HepG2 (cell line): ENCODE measurements at regions not wholly inside any gene's neighbourhood (a gene's known extent, or its start where the extent isn't known, plus 50 kb on each side); places are given as distances from the start of the nearest gene placed in this dataset.

ENCODE experiments used
- AHR ChIP-seq: IDR thresholded peaks from 2 replicates; pipeline ENCODE4 v1.6.1; 2018; ENCODE audit warnings: missing genetic modification reagents, missing compliant biosample characterization
- FOSL2 ChIP-seq: sonication (generic); formaldehyde crosslinking; IDR thresholded peaks from 2 replicates; pipeline ENCODE4 v1.4.0; 2020; ENCODE audit warnings: missing genetic modification reagents
- HNF4G ChIP-seq, 2 experiments: sonication (generic) in 1 of 2; formaldehyde crosslinking in 1 of 2; IDR thresholded peaks; 2 replicates each; pipeline versions ENCODE4 v1.4.0 to v1.6.1; 2011 to 2020; ENCODE audit warnings: borderline replicate concordance in 2 of 2, low read depth in 2 of 2, mild to moderate bottlenecking in 2 of 2, low read length in 1 of 2, missing genetic modification reagents in 1 of 2, moderate library complexity in 1 of 2
- NFE2L1 ChIP-seq: sonication (generic); formaldehyde crosslinking; IDR thresholded peaks from 2 replicates; pipeline ENCODE4 v1.4.0; 2020; ENCODE audit warnings: missing genetic modification reagents, mild to moderate bottlenecking, borderline replicate concordance
- NR2C2 ChIP-seq: sonication (generic); formaldehyde crosslinking; IDR thresholded peaks from 2 replicates; pipeline ENCODE4 v1.4.0; 2020; ENCODE audit warnings: missing genetic modification reagents, mild to moderate bottlenecking, moderate library complexity, borderline replicate concordance
- RAD21 ChIP-seq: fragments of 450-650 bp; formaldehyde crosslinking; IDR thresholded peaks from 2 replicates; pipeline ENCODE4 v1.5.0; 2020; ENCODE audit warnings: mild to moderate bottlenecking
- SP140L ChIP-seq: sonication (generic); formaldehyde crosslinking; IDR thresholded peaks from 2 replicates; pipeline ENCODE4 v1.4.0; 2020; ENCODE audit warnings: missing genetic modification reagents, borderline replicate concordance
- SP4 ChIP-seq: sonication (generic); formaldehyde crosslinking; IDR thresholded peaks from 2 replicates; pipeline ENCODE4 v1.8.1; 2023; ENCODE audit warnings: mild to moderate bottlenecking, missing genetic modification reagents
- TARDBP ChIP-seq: sonication (generic); formaldehyde crosslinking; IDR thresholded peaks from 2 replicates; pipeline ENCODE4 v1.8.0; 2022; ENCODE audit warnings: mild to moderate bottlenecking, missing genetic modification reagents
- THYN1 ChIP-seq: sonication (generic); formaldehyde crosslinking; IDR thresholded peaks from 2 replicates; pipeline ENCODE4 v1.8.1; 2023; ENCODE audit warnings: low read depth, mild to moderate bottlenecking, moderate library complexity, missing genetic modification reagents, borderline replicate concordance
- YY1 ChIP-seq: IDR thresholded peaks from 2 replicates; pipeline ENCODE4 v1.6.1; 2011; ENCODE audit warnings: low read length, low read depth, moderate library complexity, mild to moderate bottlenecking; ENCODE audit not compliant: insufficient read depth, insufficient replicate concordance
- ZBTB7A ChIP-seq: sonication (generic); formaldehyde crosslinking; IDR thresholded peaks from 2 replicates; pipeline ENCODE4 v1.8.0; 2022; ENCODE audit warnings: mild to moderate bottlenecking, missing genetic modification reagents
- ZFP36 ChIP-seq: fragments of 150-350 bp; IDR thresholded peaks from 2 replicates; pipeline ENCODE4 v1.6.1; 2018; ENCODE audit warnings: borderline replicate concordance, low read length, low read depth; ENCODE audit not compliant: partially characterized antibody
- ZFP37 ChIP-seq: sonication (generic); formaldehyde crosslinking; IDR thresholded peaks from 2 replicates; pipeline ENCODE4 v1.4.0; 2020; ENCODE audit warnings: missing genetic modification reagents, borderline replicate concordance
- ZNF124 ChIP-seq: sonication (generic); formaldehyde crosslinking; IDR thresholded peaks from 2 replicates; pipeline ENCODE4 v1.4.0; 2020; ENCODE audit warnings: missing genetic modification reagents
- ZNF282 ChIP-seq: fragments of 450-650 bp; IDR thresholded peaks from 2 replicates; pipeline ENCODE4 v1.6.1; 2018; ENCODE audit not compliant: partially characterized antibody
- ZNF354B ChIP-seq: sonication (generic); formaldehyde crosslinking; IDR thresholded peaks from 2 replicates; pipeline ENCODE4 v1.8.0; 2022; ENCODE audit warnings: mild to moderate bottlenecking, missing genetic modification reagents
- ZNF570 ChIP-seq: sonication (generic); formaldehyde crosslinking; IDR thresholded peaks from 2 replicates; pipeline ENCODE4 v1.4.0; 2020; ENCODE audit warnings: mild to moderate bottlenecking, missing genetic modification reagents, borderline replicate concordance
- ZNF772 ChIP-seq: sonication (generic); formaldehyde crosslinking; IDR thresholded peaks from 2 replicates; pipeline ENCODE4 v1.5.0; 2020; ENCODE audit warnings: mild to moderate bottlenecking, missing genetic modification reagents
- TF ChIP-seq, protein P1 (sequence below): sonication (generic); formaldehyde crosslinking; IDR thresholded peaks from 2 replicates; pipeline ENCODE4 v1.8.0; 2022; ENCODE audit warnings: missing genetic modification reagents, mild to moderate bottlenecking, moderate library complexity, borderline replicate concordance
- TF ChIP-seq, protein P2 (sequence below): sonication (generic); formaldehyde crosslinking; IDR thresholded peaks from 2 replicates; pipeline ENCODE4 v1.8.1; 2022; ENCODE audit warnings: mild to moderate bottlenecking, missing genetic modification reagents
- TF ChIP-seq, protein P3 (sequence below): sonication (generic); formaldehyde crosslinking; IDR thresholded peaks from 2 replicates; pipeline ENCODE4 v1.4.0; 2020; ENCODE audit warnings: missing genetic modification reagents
- TF ChIP-seq, protein P4 (sequence below): sonication (generic); formaldehyde crosslinking; IDR thresholded peaks from 2 replicates; pipeline ENCODE4 v1.4.0; 2020; ENCODE audit warnings: missing genetic modification reagents, mild to moderate bottlenecking, borderline replicate concordance
- TF ChIP-seq, protein P5 (sequence below): IDR thresholded peaks from 2 replicates; pipeline ENCODE4 v1.6.1; 2016

DNA sequence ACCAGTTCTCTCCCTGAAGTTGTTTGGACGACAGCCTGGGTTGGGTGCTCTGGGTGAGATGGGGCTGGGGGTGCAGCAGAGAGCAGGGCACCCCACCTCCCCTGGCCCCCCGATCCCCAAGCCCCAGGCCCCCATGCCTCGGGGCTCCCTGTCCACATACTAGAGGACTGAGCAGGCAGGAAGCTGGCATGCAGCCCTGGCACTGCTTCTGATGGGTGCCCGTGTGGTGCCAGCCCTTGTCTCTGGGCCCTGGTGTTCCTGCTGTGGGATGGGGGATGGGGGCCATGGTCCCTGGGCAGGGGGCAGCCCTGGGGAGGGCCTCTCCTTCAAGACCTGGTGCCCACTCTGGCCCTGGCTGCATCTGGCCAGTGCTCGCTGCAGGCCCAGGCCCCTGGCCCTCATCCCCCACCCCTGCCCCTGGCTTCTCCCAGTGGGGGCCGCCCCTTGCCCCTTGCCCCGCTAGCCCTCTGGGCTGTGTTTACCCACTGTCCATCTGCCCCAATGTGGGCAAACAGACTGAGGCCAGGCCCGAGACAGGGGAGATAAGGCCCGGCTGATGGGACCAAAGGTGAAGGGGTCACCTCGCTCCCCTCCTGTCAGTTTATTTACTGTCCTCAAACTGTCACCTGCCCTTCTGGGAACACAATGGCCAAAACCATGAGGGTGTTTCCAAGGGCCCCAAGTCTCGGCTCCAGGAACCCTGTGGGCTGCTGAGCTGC is 67.3 kb upstream of the RXRA start (continued):
- no peak for TF ChIP-seq AHR (CRISPR knock-in tag)
- TF ChIP-seq TARDBP (CRISPR knock-in tag) = peak; percentile 92
- peak; percentile 55; the same call in 1 of the 2 replicates for TF ChIP-seq FOSL2 (CRISPR knock-in tag)
- no peak for TF ChIP-seq ZFP37 (CRISPR knock-in tag)
- peak; percentile 80; the same call in 1 of the 2 replicates for TF ChIP-seq ZNF772 (CRISPR knock-in tag)
- TF ChIP-seq SP4 (CRISPR knock-in tag) = peak; percentile 56; the same call in 1 of the 2 replicates
- TF ChIP-seq, protein P1, sequence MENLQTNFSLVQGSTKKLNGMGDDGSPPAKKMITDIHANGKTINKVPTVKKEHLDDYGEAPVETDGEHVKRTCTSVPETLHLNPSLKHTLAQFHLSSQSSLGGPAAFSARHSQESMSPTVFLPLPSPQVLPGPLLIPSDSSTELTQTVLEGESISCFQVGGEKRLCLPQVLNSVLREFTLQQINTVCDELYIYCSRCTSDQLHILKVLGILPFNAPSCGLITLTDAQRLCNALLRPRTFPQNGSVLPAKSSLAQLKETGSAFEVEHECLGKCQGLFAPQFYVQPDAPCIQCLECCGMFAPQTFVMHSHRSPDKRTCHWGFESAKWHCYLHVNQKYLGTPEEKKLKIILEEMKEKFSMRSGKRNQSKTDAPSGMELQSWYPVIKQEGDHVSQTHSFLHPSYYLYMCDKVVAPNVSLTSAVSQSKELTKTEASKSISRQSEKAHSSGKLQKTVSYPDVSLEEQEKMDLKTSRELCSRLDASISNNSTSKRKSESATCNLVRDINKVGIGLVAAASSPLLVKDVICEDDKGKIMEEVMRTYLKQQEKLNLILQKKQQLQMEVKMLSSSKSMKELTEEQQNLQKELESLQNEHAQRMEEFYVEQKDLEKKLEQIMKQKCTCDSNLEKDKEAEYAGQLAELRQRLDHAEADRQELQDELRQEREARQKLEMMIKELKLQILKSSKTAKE = peak; percentile 98
- no peak for TF ChIP-seq RAD21 (CRISPR knock-in tag)
- TF ChIP-seq HNF4G (IDR thresholded peaks at IDR 0.05; ENCODE audit: borderline replicate concordance, low read depth, low read length) = peak; percentile 89
- TF ChIP-seq HNF4G (CRISPR knock-in tag; IDR thresholded peaks at IDR 0.05; ENCODE audit: borderline replicate concordance, low read depth) = peak; percentile 95
- TF ChIP-seq ZNF570 (CRISPR knock-in tag) = no peak
- no peak for TF ChIP-seq ZFP36
- peak; percentile 83 for TF ChIP-seq NR2C2 (CRISPR knock-in tag)
- no peak for TF ChIP-seq ZNF354B (CRISPR knock-in tag)
- TF ChIP-seq YY1 = peak; percentile 23
- TF ChIP-seq ZNF282 = no peak
- TF ChIP-seq, protein P2, sequence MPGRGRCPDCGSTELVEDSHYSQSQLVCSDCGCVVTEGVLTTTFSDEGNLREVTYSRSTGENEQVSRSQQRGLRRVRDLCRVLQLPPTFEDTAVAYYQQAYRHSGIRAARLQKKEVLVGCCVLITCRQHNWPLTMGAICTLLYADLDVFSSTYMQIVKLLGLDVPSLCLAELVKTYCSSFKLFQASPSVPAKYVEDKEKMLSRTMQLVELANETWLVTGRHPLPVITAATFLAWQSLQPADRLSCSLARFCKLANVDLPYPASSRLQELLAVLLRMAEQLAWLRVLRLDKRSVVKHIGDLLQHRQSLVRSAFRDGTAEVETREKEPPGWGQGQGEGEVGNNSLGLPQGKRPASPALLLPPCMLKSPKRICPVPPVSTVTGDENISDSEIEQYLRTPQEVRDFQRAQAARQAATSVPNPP (CRISPR knock-in tag) = no peak
- TF ChIP-seq ZNF124 (CRISPR knock-in tag) = no peak
- TF ChIP-seq SP140L = no peak
- no peak for TF ChIP-seq THYN1 (CRISPR knock-in tag)
- TF ChIP-seq, protein P3, sequence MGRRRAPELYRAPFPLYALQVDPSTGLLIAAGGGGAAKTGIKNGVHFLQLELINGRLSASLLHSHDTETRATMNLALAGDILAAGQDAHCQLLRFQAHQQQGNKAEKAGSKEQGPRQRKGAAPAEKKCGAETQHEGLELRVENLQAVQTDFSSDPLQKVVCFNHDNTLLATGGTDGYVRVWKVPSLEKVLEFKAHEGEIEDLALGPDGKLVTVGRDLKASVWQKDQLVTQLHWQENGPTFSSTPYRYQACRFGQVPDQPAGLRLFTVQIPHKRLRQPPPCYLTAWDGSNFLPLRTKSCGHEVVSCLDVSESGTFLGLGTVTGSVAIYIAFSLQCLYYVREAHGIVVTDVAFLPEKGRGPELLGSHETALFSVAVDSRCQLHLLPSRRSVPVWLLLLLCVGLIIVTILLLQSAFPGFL (CRISPR knock-in tag) = no peak
- TF ChIP-seq, protein P4, sequence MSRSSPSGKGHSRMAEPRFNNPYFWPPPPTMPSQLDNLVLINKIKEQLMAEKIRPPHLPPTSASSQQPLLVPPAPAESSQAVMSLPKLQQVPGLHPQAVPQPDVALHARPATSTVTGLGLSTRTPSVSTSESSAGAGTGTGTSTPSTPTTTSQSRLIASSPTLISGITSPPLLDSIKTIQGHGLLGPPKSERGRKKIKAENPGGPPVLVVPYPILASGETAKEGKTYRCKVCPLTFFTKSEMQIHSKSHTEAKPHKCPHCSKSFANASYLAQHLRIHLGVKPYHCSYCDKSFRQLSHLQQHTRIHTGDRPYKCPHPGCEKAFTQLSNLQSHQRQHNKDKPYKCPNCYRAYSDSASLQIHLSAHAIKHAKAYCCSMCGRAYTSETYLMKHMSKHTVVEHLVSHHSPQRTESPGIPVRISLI (CRISPR knock-in tag) = 0 out of 2 replicates have a peak, but pooled peaks have one; percentile 26
- peak; percentile 94 for TF ChIP-seq ZBTB7A (CRISPR knock-in tag)
- TF ChIP-seq, protein P5, sequence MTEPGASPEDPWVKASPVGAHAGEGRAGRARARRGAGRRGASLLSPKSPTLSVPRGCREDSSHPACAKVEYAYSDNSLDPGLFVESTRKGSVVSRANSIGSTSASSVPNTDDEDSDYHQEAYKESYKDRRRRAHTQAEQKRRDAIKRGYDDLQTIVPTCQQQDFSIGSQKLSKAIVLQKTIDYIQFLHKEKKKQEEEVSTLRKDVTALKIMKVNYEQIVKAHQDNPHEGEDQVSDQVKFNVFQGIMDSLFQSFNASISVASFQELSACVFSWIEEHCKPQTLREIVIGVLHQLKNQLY (CRISPR knock-in tag) = peak; percentile 78; the same call in 1 of the 2 replicates
- TF ChIP-seq NFE2L1 (CRISPR knock-in tag) = no peak
